Endothelial cell of umbilical vein (primary cell): ENCODE measurements at regions not wholly inside any gene's neighbourhood (a gene's known extent, or its start where the extent isn't known, plus 50 kb on each side); places are given as distances from the start of the nearest gene placed in this dataset.

Experiments
- EZH2 ChIP-seq: IDR thresholded peaks from 2 replicates; pipeline ENCODE4 v1.6.1; 2012; ENCODE audit warnings: borderline replicate concordance, low read depth, mild to moderate bottlenecking, moderate library complexity, low read length, inconsistent platforms; ENCODE audit not compliant: severe bottlenecking
- FOS ChIP-seq: IDR thresholded peaks from 2 replicates; pipeline ENCODE4 v1.6.1; 2011; ENCODE audit warnings: mild to moderate bottlenecking, low read length, moderate library complexity, borderline replicate concordance; ENCODE audit not compliant: insufficient read depth
- GATA2 ChIP-seq: IDR thresholded peaks from 2 replicates; pipeline ENCODE4 v1.7.0; 2011; ENCODE audit warnings: low read depth, mild to moderate bottlenecking, moderate library complexity, mixed read lengths, low read length; ENCODE audit not compliant: insufficient read length, insufficient read depth
- JUN ChIP-seq: IDR thresholded peaks from 2 replicates; pipeline ENCODE4 v1.6.1; 2011; ENCODE audit warnings: borderline replicate concordance, low read depth; ENCODE audit not compliant: insufficient read length, insufficient read depth
- MYC ChIP-seq: IDR thresholded peaks from one replicate; pipeline ENCODE4 v1.6.1; 2011; ENCODE audit warnings: mild to moderate bottlenecking, low read depth, low read length
- POLR2A ChIP-seq: IDR thresholded peaks from 2 replicates; pipeline ENCODE4 v1.6.1; 2012; ENCODE audit warnings: low read depth, mild to moderate bottlenecking, control low read depth, low read length
- POLR2AphosphoS5 ChIP-seq: IDR thresholded peaks from 2 replicates; pipeline ENCODE4 v1.6.1; 2012; ENCODE audit warnings: low read depth, mild to moderate bottlenecking, control low read depth, low read length, moderate library complexity; ENCODE audit not compliant: insufficient read depth
- TF ChIP-seq, protein P1 (sequence below), 2 donors: IDR thresholded peaks; 1 replicate in 1 of 2; 2 replicates in 1 of 2; pipeline ENCODE4 v1.5.1; 2011; ENCODE audit warnings: low read length in 2 of 2, mild to moderate bottlenecking in 2 of 2, moderate library complexity in 2 of 2, control low read depth in 1 of 2, inconsistent platforms in 1 of 2, low read depth in 1 of 2; ENCODE audit not compliant: insufficient read depth in 1 of 2; ENCODE audit errors: extremely low read depth in 1 of 2
- TF ChIP-seq, protein P2 (sequence below): IDR thresholded peaks from 2 replicates; pipeline ENCODE4 v1.6.1; 2011; ENCODE audit not compliant: insufficient read depth, insufficient read length

DNA sequence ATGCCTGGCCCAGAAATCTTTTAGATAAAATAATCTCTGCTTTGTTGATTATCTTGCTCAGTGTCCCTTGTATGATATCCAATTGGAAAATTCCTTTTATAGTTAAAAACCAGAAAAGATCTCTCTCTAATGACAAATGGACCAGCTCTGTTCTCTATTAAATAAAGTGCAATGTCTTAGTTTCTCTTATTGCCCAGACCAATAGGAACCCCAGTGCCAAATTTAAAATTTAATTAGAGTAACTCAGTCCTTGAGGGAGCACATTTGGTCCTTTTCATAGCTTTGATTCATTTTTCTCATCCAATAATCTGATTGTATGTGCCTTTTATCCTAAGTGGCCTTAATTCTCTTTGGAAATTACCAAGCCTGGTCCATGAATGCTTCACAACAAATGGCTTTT lies 158.9 kb upstream of the FOXK1 start:
- no peak for TF ChIP-seq JUN
- TF ChIP-seq, protein P1, sequence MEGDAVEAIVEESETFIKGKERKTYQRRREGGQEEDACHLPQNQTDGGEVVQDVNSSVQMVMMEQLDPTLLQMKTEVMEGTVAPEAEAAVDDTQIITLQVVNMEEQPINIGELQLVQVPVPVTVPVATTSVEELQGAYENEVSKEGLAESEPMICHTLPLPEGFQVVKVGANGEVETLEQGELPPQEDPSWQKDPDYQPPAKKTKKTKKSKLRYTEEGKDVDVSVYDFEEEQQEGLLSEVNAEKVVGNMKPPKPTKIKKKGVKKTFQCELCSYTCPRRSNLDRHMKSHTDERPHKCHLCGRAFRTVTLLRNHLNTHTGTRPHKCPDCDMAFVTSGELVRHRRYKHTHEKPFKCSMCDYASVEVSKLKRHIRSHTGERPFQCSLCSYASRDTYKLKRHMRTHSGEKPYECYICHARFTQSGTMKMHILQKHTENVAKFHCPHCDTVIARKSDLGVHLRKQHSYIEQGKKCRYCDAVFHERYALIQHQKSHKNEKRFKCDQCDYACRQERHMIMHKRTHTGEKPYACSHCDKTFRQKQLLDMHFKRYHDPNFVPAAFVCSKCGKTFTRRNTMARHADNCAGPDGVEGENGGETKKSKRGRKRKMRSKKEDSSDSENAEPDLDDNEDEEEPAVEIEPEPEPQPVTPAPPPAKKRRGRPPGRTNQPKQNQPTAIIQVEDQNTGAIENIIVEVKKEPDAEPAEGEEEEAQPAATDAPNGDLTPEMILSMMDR (IDR thresholded peaks at IDR 0.05; ENCODE audit: extremely low read depth in 1 of 2, insufficient read depth in 1 of 2, low read depth in 1 of 2, low read length in 2 of 2): no peak
- no peak for TF ChIP-seq POLR2AphosphoS5
- TF ChIP-seq EZH2: no peak
- TF ChIP-seq, protein P2, sequence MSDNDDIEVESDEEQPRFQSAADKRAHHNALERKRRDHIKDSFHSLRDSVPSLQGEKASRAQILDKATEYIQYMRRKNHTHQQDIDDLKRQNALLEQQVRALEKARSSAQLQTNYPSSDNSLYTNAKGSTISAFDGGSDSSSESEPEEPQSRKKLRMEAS: no peak
- no peak for TF ChIP-seq POLR2A
- TF ChIP-seq GATA2: no peak
- no peak for TF ChIP-seq FOS
- no peak for TF ChIP-seq MYC
